CD14-positive monocyte (primary cell): ENCODE measurements at regions not wholly inside any gene's neighbourhood (a gene's known extent, or its start where the extent isn't known, plus 50 kb on each side); places are given as distances from the start of the nearest gene placed in this dataset.

Experiments
- DNase-seq, 3 donors: peaks; one replicate each; pipeline ENCODE4 v3.0.0-alpha.2; 2011 to 2022
- H2AFZ ChIP-seq: 2 replicates; pipeline ENCODE4 v1.6.0; 2012; ENCODE audit warnings: mild to moderate bottlenecking, low read depth, low read length, inconsistent platforms; ENCODE audit not compliant: insufficient read depth, poor library complexity, severe bottlenecking
- H3K27ac ChIP-seq, 2 donors: 1 replicate in 1 of 2; 2 replicates in 1 of 2; pipeline ENCODE4 v1.5.1; 2012 to 2013; ENCODE audit warnings: low read length in 2 of 2, control low read depth in 1 of 2, inconsistent platforms in 1 of 2, low read depth in 1 of 2, mild to moderate bottlenecking in 1 of 2
- H3K27me3 ChIP-seq, 2 donors: one replicate each; pipeline versions ENCODE4 v1.6.0 to v1.6.1; 2011 to 2013; ENCODE audit warnings: low read length in 2 of 2; ENCODE audit not compliant: control insufficient read depth in 2 of 2, insufficient read depth in 2 of 2
- H3K36me3 ChIP-seq, 2 donors: replicated peaks in 1 of 2; 1 replicate in 1 of 2; 2 replicates in 1 of 2; pipeline versions ENCODE4 v1.5.1 to v1.6.1; 2012 to 2013; ENCODE audit warnings: low read length in 2 of 2, control low read depth in 1 of 2, inconsistent platforms in 1 of 2, mild to moderate bottlenecking in 1 of 2; ENCODE audit not compliant: insufficient read depth in 2 of 2, control insufficient read depth in 1 of 2
- H3K4me1 ChIP-seq, 2 donors: 1 replicate in 1 of 2; 2 replicates in 1 of 2; pipeline versions ENCODE4 v1.5.1 to v1.6.1; 2012 to 2013; ENCODE audit warnings: low read length in 2 of 2, control low read depth in 1 of 2, inconsistent platforms in 1 of 2, mild to moderate bottlenecking in 1 of 2, moderate library complexity in 1 of 2; ENCODE audit not compliant: insufficient read depth in 2 of 2, control insufficient read depth in 1 of 2
- H3K4me2 ChIP-seq: replicated peaks from 2 replicates; pipeline ENCODE3; 2012; ENCODE audit warnings: low read length, moderate library complexity, mild to moderate bottlenecking; ENCODE audit not compliant: poor library complexity, severe bottlenecking; ENCODE audit errors: extremely low read depth
- H3K4me3 ChIP-seq, 3 experiments: fragments of 200-600 bp in 1 of 3; sonication (generic) in 1 of 3; replicated peaks in 1 of 3; 1 replicate in 2 of 3; 2 replicates in 1 of 3; pipeline ENCODE4 v1.5.1; 2011 to 2013; ENCODE audit warnings: low read length in 3 of 3, mild to moderate bottlenecking in 3 of 3, control low read depth in 2 of 3, low read depth in 2 of 3, inconsistent platforms in 1 of 3, moderate library complexity in 1 of 3
- H3K79me2 ChIP-seq: 2 replicates; pipeline ENCODE4 v1.6.0; 2012; ENCODE audit warnings: mild to moderate bottlenecking, control low read depth, inconsistent platforms, low read length, moderate library complexity; ENCODE audit not compliant: insufficient read depth
- H3K9ac ChIP-seq: 2 replicates; pipeline ENCODE4 v1.6.0; 2017; ENCODE audit warnings: low read length, mild to moderate bottlenecking; ENCODE audit not compliant: insufficient read depth, poor library complexity, severe bottlenecking
- H3K9me3 ChIP-seq, 2 donors: replicated peaks in 1 of 2; 1 replicate in 1 of 2; 2 replicates in 1 of 2; pipeline versions ENCODE4 v1.5.1 to v1.6.1; 2012 to 2013; ENCODE audit warnings: low read length in 2 of 2, control low read depth in 1 of 2; ENCODE audit not compliant: control insufficient read depth in 1 of 2, insufficient read depth in 1 of 2
- H4K20me1 ChIP-seq: 2 replicates; pipeline ENCODE4 v1.6.0; 2012; ENCODE audit warnings: mild to moderate bottlenecking, low read length, control low read depth, moderate library complexity; ENCODE audit not compliant: insufficient read depth
- H3K27ac Mint-ChIP-seq, 7 donors: one replicate each; pipeline ENCODE4 v1.8.0; 2020; ENCODE audit warnings: mild to moderate bottlenecking in 7 of 7, mixed read lengths in 7 of 7, moderate library complexity in 6 of 7, inconsistent platforms in 2 of 7
- H3K27me3 Mint-ChIP-seq, 3 donors: one replicate each; pipeline ENCODE4 v1.8.0; 2021 to 2022; ENCODE audit warnings: low read depth in 3 of 3, mild to moderate bottlenecking in 3 of 3, mixed read lengths in 3 of 3, moderate library complexity in 3 of 3, inconsistent platforms in 1 of 3
- H3K36me3 Mint-ChIP-seq, 2 donors: one replicate each; pipeline ENCODE4 v1.8.0; 2020; ENCODE audit warnings: mixed read lengths in 2 of 2, inconsistent platforms in 1 of 2, mild to moderate bottlenecking in 1 of 2
- H3K4me1 Mint-ChIP-seq: one replicate; pipeline ENCODE4 v1.8.0; 2020; ENCODE audit warnings: mild to moderate bottlenecking, mixed read lengths
- H3K4me3 Mint-ChIP-seq, 2 donors: one replicate each; pipeline ENCODE4 v1.8.0; 2020; ENCODE audit warnings: mild to moderate bottlenecking in 2 of 2, mixed read lengths in 2 of 2, moderate library complexity in 1 of 2
- H3K9me3 Mint-ChIP-seq, 7 donors: one replicate each; pipeline ENCODE4 v1.8.0; 2020 to 2022; ENCODE audit warnings: mixed read lengths in 7 of 7, mild to moderate bottlenecking in 6 of 7, moderate library complexity in 6 of 7, inconsistent platforms in 2 of 7
- WGBS: methylation state at CpG from one replicate; pipeline ENCODE4 v1.1.5; 2013; ENCODE audit warnings: missing lambda C conversion rate; ENCODE audit not compliant: insufficient coverage; 5-methylcytosine and 5-hydroxymethylcytosine counted together
- intact Hi-C, 2 donors: fragments of 100-400 bp; cut with micrococcal nuclease; formaldehyde crosslinking; loops; one replicate each; pipeline versions ENCODE4 v1.15.0 to v1.15.1; 2023
- TF ChIP-seq, protein P1 (sequence below): fragments of 200-600 bp; IDR thresholded peaks from one replicate; pipeline ENCODE4 v1.8.0; 2022; ENCODE audit warnings: antibody characterized with exemption, mild to moderate bottlenecking

DNA sequence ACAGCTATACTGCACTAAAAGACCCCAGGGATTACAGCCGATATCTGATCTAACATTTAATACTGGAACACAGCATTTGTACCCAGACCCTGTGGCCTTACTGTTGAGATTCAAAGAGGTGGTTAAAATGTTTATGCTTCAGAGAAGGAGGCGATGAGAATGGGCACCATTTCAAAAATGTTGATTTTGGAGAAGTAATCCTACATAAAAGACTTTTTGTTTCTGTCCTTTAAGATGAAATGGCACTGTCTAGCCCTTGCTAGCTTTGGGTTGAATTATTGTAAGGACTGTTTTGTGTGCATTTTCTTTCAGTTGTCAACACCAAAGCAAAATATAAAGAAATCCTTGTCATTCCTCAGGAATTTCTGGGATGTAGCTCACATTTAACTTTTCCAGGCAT is 288.5 kb upstream of the ANKH start:
- Histone ChIP-seq H3K27ac (no peak overlapping the region), H3K4me3 (no peak overlapping the region), H3K9ac (no peak overlapping the region), H4K20me1 (no peaks in the 10 kb centered on the region), H3K9me3 (peaks cover 7 to 9% of the 10 kb centered on the region in 2 donors), H3K4me2 (no peak overlapping the region), H3K4me1 (no peaks in the 10 kb centered on the region), H3K79me2 (no peaks in the 10 kb centered on the region), H3K36me3 (no peaks in the 10 kb centered on the region), H3K27me3 (no peaks in the 10 kb centered on the region), H2AFZ (no peak overlapping the region)
- WGBS: 43% methylated on average over 1 of the region's 2 CpGs
- TF ChIP-seq, protein P1, sequence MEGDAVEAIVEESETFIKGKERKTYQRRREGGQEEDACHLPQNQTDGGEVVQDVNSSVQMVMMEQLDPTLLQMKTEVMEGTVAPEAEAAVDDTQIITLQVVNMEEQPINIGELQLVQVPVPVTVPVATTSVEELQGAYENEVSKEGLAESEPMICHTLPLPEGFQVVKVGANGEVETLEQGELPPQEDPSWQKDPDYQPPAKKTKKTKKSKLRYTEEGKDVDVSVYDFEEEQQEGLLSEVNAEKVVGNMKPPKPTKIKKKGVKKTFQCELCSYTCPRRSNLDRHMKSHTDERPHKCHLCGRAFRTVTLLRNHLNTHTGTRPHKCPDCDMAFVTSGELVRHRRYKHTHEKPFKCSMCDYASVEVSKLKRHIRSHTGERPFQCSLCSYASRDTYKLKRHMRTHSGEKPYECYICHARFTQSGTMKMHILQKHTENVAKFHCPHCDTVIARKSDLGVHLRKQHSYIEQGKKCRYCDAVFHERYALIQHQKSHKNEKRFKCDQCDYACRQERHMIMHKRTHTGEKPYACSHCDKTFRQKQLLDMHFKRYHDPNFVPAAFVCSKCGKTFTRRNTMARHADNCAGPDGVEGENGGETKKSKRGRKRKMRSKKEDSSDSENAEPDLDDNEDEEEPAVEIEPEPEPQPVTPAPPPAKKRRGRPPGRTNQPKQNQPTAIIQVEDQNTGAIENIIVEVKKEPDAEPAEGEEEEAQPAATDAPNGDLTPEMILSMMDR: no peak
- intact Hi-C loops: no loop called here
- H3K4me1 Mint-ChIP-seq: no peaks in the 10 kb centered on the region
- peaks cover 0 to 5% (median 0%) of the 10 kb centered on the region in 3 donors for H3K27me3 Mint-ChIP-seq
- H3K27ac Mint-ChIP-seq: no peak overlapping the region
- DNase-seq: no peak
- no peak overlapping the region for H3K4me3 Mint-ChIP-seq
- no peaks in the 10 kb centered on the region for H3K36me3 Mint-ChIP-seq
- peaks cover 3 to 11% (median 5%) of the 10 kb centered on the region in 7 donors for H3K9me3 Mint-ChIP-seq

- Mint-ChIP-seq H3K9me3 (peaks cover 4 to 16% (median 7%) of the 10 kb centered on the region in 7 donors), H3K27me3 (peaks cover 0 to 5% (median 0%) of the 10 kb centered on the region in 3 donors), H3K4me1 (no peaks in the 10 kb centered on the region), H3K4me3 (no peak overlapping the region), H3K36me3 (no peaks in the 10 kb centered on the region), H3K27ac (no peak overlapping the region)
- no peak overlapping the region for H2AFZ ChIP-seq
- no peak overlapping the region for H3K4me3 ChIP-seq
- H3K9ac ChIP-seq: no peak overlapping the region
- no peak overlapping the region for H3K4me2 ChIP-seq
- H3K27me3 ChIP-seq: no peaks in the 10 kb centered on the region
- H3K9me3 ChIP-seq: peaks cover 9% of the 10 kb centered on the region in 2 donors
- TF ChIP-seq, protein P1: no peak
- no peak for DNase-seq
- H3K27ac ChIP-seq: no peak overlapping the region
- H4K20me1 ChIP-seq: no peaks in the 10 kb centered on the region
- WGBS: 100% methylated on average over 2 of the region's 3 CpGs
- H3K4me1 ChIP-seq: no peaks in the 10 kb centered on the region
- no peaks in the 10 kb centered on the region for H3K79me2 ChIP-seq
- intact Hi-C loops: no loop called here
- no peaks in the 10 kb centered on the region for H3K36me3 ChIP-seq
These were observed 288.0 kb upstream of the ANKH start for GRCh38 chr5:15159606-15160005.
